SK-N-SH treated with all-trans-retinoic acid at 6 μM for 48 hours (cell line): ENCODE measurements at regions not wholly inside any gene's neighbourhood (a gene's known extent, or its start where the extent isn't known, plus 50 kb on each side); places are given as distances from the start of the nearest gene placed in this dataset.

Source experiments
- ATAC-seq: fragments of 200-7000 bp; cut with Tn5 transposase; 3 replicates; pipeline ENCODE4 v1.9.1; 2020; ENCODE audit warnings: mild to moderate bottlenecking, moderate library complexity
- ARNTL ChIP-seq: fragments of 450-650 bp; formaldehyde crosslinking; IDR thresholded peaks from 2 replicates; pipeline ENCODE4 v1.5.0; 2020; ENCODE audit warnings: low read depth, mild to moderate bottlenecking, moderate library complexity, borderline replicate concordance
- BACH2 ChIP-seq: fragments of 250-450 bp; sonication (Bioruptor Pico); IDR thresholded peaks from 2 replicates; pipeline ENCODE4 v1.9.0; 2021; ENCODE audit warnings: mild to moderate bottlenecking, borderline replicate concordance
- CREB5 ChIP-seq: fragments of 250-450 bp; sonication (Bioruptor Pico); IDR thresholded peaks from 2 replicates; pipeline ENCODE4 v1.5.1; 2020; ENCODE audit warnings: low read depth, mild to moderate bottlenecking, moderate library complexity
- CSDC2 ChIP-seq: fragments of 250-450 bp; sonication (Bioruptor Pico); IDR thresholded peaks from 2 replicates; pipeline ENCODE4 v1.5.0; 2020; ENCODE audit warnings: mild to moderate bottlenecking, moderate library complexity
- CSRNP3 ChIP-seq: fragments of 250-450 bp; sonication (Bioruptor Pico); IDR thresholded peaks from 2 replicates; pipeline ENCODE4 v1.5.1; 2021; ENCODE audit warnings: mild to moderate bottlenecking, moderate library complexity
- ESRRG ChIP-seq: fragments of 250-450 bp; sonication (Bioruptor Pico); IDR thresholded peaks from 2 replicates; pipeline ENCODE4 v1.6.1; 2021; ENCODE audit warnings: mild to moderate bottlenecking
- GLIS3 ChIP-seq: fragments of 250-450 bp; sonication (Bioruptor Pico); IDR thresholded peaks from 2 replicates; pipeline ENCODE4 v1.5.0; 2020; ENCODE audit warnings: mild to moderate bottlenecking, moderate library complexity
- ISL1 ChIP-seq: fragments of 250-450 bp; sonication (Bioruptor Pico); IDR thresholded peaks from 2 replicates; pipeline ENCODE4 v2.1.2; 2022; ENCODE audit warnings: mild to moderate bottlenecking, moderate library complexity
- OSR1 ChIP-seq: fragments of 250-450 bp; sonication (Bioruptor Pico); IDR thresholded peaks from 2 replicates; pipeline ENCODE4 v1.8.0; 2022; ENCODE audit warnings: moderate library complexity, mild to moderate bottlenecking, inconsistent platforms
- PATZ1 ChIP-seq: fragments of 250-450 bp; sonication (Bioruptor Pico); IDR thresholded peaks from 2 replicates; pipeline ENCODE4 v1.8.0; 2020; ENCODE audit warnings: mild to moderate bottlenecking, moderate library complexity, borderline replicate concordance
- POU6F1 ChIP-seq: fragments of 250-450 bp; sonication (Bioruptor Pico); IDR thresholded peaks from 2 replicates; pipeline ENCODE4 v1.8.0; 2021; ENCODE audit warnings: low read depth, mild to moderate bottlenecking, moderate library complexity, borderline replicate concordance
- PPARA ChIP-seq: fragments of 250-450 bp; sonication (Bioruptor Pico); IDR thresholded peaks from 2 replicates; pipeline ENCODE4 v1.5.0; 2020; ENCODE audit warnings: mild to moderate bottlenecking, borderline replicate concordance
- SNAI2 ChIP-seq: fragments of 250-450 bp; sonication (Bioruptor Pico); IDR thresholded peaks from 2 replicates; pipeline ENCODE4 v1.5.0; 2020; ENCODE audit warnings: mild to moderate bottlenecking, moderate library complexity
- TCF4 ChIP-seq: fragments of 250-450 bp; sonication (Bioruptor Pico); IDR thresholded peaks from 2 replicates; pipeline ENCODE4 v1.8.0; 2021; ENCODE audit warnings: mild to moderate bottlenecking, moderate library complexity, borderline replicate concordance
- ZC3H10 ChIP-seq: fragments of 250-450 bp; sonication (Bioruptor Pico); IDR thresholded peaks from 2 replicates; pipeline ENCODE4 v1.5.1; 2021; ENCODE audit warnings: mild to moderate bottlenecking, moderate library complexity
- ZFP3 ChIP-seq: fragments of 250-450 bp; sonication (Bioruptor Pico); IDR thresholded peaks from 2 replicates; pipeline ENCODE4 v1.5.0; 2020; ENCODE audit warnings: mild to moderate bottlenecking, moderate library complexity
- ZFP30 ChIP-seq: fragments of 450-650 bp; formaldehyde crosslinking; IDR thresholded peaks from 2 replicates; pipeline ENCODE4 v1.5.0; 2022; ENCODE audit warnings: mild to moderate bottlenecking, moderate library complexity
- ZNF565 ChIP-seq: fragments of 450-650 bp; formaldehyde crosslinking; conservative IDR thresholded peaks from 2 replicates; pipeline ENCODE4 v1.5.0; 2020; ENCODE audit warnings: low read depth, mild to moderate bottlenecking, moderate library complexity
- ZNF70 ChIP-seq: fragments of 450-650 bp; formaldehyde crosslinking; IDR thresholded peaks from 2 replicates; pipeline ENCODE4 v1.5.0; 2020; ENCODE audit warnings: mild to moderate bottlenecking, moderate library complexity
- ZNF8 ChIP-seq: fragments of 450-650 bp; formaldehyde crosslinking; IDR thresholded peaks from 2 replicates; pipeline ENCODE4 v1.5.0; 2020; ENCODE audit warnings: mild to moderate bottlenecking, moderate library complexity

GRCh38 chr17:27218719-27219488 lies 75.0 kb upstream of the WSB1 start:
- no peak for TF ChIP-seq ZFP30
- TF ChIP-seq ZNF70 (CRISPR knock-in tag) = no peak
- TF ChIP-seq ZC3H10 (CRISPR knock-in tag) = no peak
- TF ChIP-seq ESRRG = no peak
- no peak for TF ChIP-seq SNAI2 (CRISPR knock-in tag)
- no peak for TF ChIP-seq ISL1 (CRISPR knock-in tag)
- TF ChIP-seq ZNF565 = no peak
- TF ChIP-seq OSR1 (CRISPR knock-in tag) = no peak
- no peak for TF ChIP-seq GLIS3 (CRISPR knock-in tag)
- TF ChIP-seq POU6F1 (CRISPR knock-in tag) = no peak
- no peak for TF ChIP-seq PPARA (CRISPR knock-in tag)
- TF ChIP-seq ZNF8 (CRISPR knock-in tag) = no peak
- TF ChIP-seq CSRNP3 (CRISPR knock-in tag) = no peak
- TF ChIP-seq CSDC2 = no peak
- TF ChIP-seq CREB5 (CRISPR knock-in tag) = no peak
- ATAC-seq = no peak

- no peak for ATAC-seq
- TF ChIP-seq TCF4 (CRISPR knock-in tag) (no peak), ZNF565 (no peak)
These were observed 71.4 kb upstream of the WSB1 start for GRCh38 chr17:27222515-27222914.

GRCh38 chr17:27224526-27225315 lies 69.2 kb upstream of the WSB1 start:
- ATAC-seq = no peak
- TF ChIP-seq BACH2 (CRISPR knock-in tag) = no peak
- no peak for TF ChIP-seq ARNTL (CRISPR knock-in tag)
- TF ChIP-seq ZNF70 (CRISPR knock-in tag) = no peak
- TF ChIP-seq PPARA (CRISPR knock-in tag) = no peak
- TF ChIP-seq ZFP3 = no peak
- no peak for TF ChIP-seq GLIS3 (CRISPR knock-in tag)
- TF ChIP-seq ZC3H10 (CRISPR knock-in tag) = no peak
- TF ChIP-seq ZNF565 = no peak
- no peak for TF ChIP-seq PATZ1
- no peak for TF ChIP-seq CREB5 (CRISPR knock-in tag)
- no peak for TF ChIP-seq ESRRG
- no peak for TF ChIP-seq OSR1 (CRISPR knock-in tag)
- TF ChIP-seq CSRNP3 (CRISPR knock-in tag) = no peak
